ENCODE measurements at regions not wholly inside any gene's neighbourhood (a gene's known extent, or its start where the extent isn't known, plus 50 kb on each side); places are given as distances from the start of the nearest gene placed in this dataset.

GRCh38 chr18:75844146-75844545 is 416.6 kb upstream of the SMIM21 start:
- TF ChIP-seq CTCF (IDR thresholded peaks at IDR 0.05) = no peak
- TF ChIP-seq POLR2A (IDR thresholded peaks at IDR 0.05) = no peak

Data from adrenal gland (tissue), 5 donors.